ENCODE measurements at regions not wholly inside any gene's neighbourhood (a gene's known extent, or its start where the extent isn't known, plus 50 kb on each side); places are given as distances from the start of the nearest gene placed in this dataset.

GRCh38 chr9:31582561-31582960 is 801.9 kb upstream of the ACO1 start:
- no peak overlapping the region for H3K27ac ChIP-seq (ENCODE audit: extremely low read depth, low read depth, low read length)
- no TSS peak for BruUV-seq (replicated peaks)
- H3K9me1 ChIP-seq (ENCODE audit: control insufficient read depth, insufficient read depth, low read length), result no peaks in the 10 kb centered on the region
- TF ChIP-seq ELF4 (CRISPR knock-in tag; IDR thresholded peaks at IDR 0.05) (no peak), DLX4 (CRISPR knock-in tag; IDR thresholded peaks at IDR 0.05) (no peak), ZNF778 (CRISPR knock-in tag; IDR thresholded peaks at IDR 0.05) (no peak), HES1 (IDR thresholded peaks at IDR 0.05; ENCODE audit: low read depth) (no peak), PTBP1 (IDR thresholded peaks at IDR 0.05; ENCODE audit: low read depth, low read length) (no peak), HMG20A (CRISPR knock-in tag; conservative IDR thresholded peaks at IDR 0.05) (no peak), FOXA1 (IDR thresholded peaks at IDR 0.05; ENCODE audit: borderline replicate concordance) (no peak), NEUROD1 (IDR thresholded peaks at IDR 0.05; ENCODE audit: borderline replicate concordance, low read depth, low read length, partially characterized antibody) (no peak), HBP1 (CRISPR knock-in tag; IDR thresholded peaks at IDR 0.05) (no peak), CHCHD3 (CRISPR knock-in tag; IDR thresholded peaks at IDR 0.05) (no peak), PATZ1 (CRISPR knock-in tag; IDR thresholded peaks at IDR 0.05; ENCODE audit: borderline replicate concordance) (no peak), PHF21A (IDR thresholded peaks at IDR 0.05; ENCODE audit: borderline replicate concordance, low read depth) (no peak), PREB (CRISPR knock-in tag; IDR thresholded peaks at IDR 0.05) (no peak), SREBF2 (CRISPR knock-in tag; IDR thresholded peaks at IDR 0.05) (no peak), ZC3H8 (IDR thresholded peaks at IDR 0.05) (no peak), EP400 (IDR thresholded peaks at IDR 0.05) (no peak), SRSF7 (optimal IDR thresholded peaks at IDR 0.05; ENCODE audit: low read depth, low read length) (no peak)
- ATAC-seq (no peak), DNase-seq (ENCODE audit: extremely low read depth in 1 of 4, low spot score in 3 of 4) (no peak), FAIRE-seq (no peak)
- no peaks in the 10 kb centered on the region for H3K4me1 ChIP-seq (replicated peaks in 1 of 2; ENCODE audit: control insufficient read depth in 2 of 2, insufficient read depth in 2 of 2, low read length in 2 of 2)
- no peak overlapping the region for H3K4me3 ChIP-seq
- no peaks in the 10 kb centered on the region for H4K20me1 ChIP-seq (replicated peaks; ENCODE audit: control insufficient read depth, insufficient read depth, low read length)
- H3K9me3 ChIP-seq (replicated peaks; ENCODE audit: control insufficient read depth, insufficient read depth, low read depth, low read length), result no peaks in the 10 kb centered on the region
- no peak overlapping the region for H2AFZ ChIP-seq (ENCODE audit: low read depth, low read length)
- no peak overlapping the region for H3K4me2 ChIP-seq (ENCODE audit: insufficient read depth, low read length)
- intact Hi-C loops (cut with micrococcal nuclease), result no loop called here
- ChIA-PET CTCF (ENCODE audit: low intra/inter-chr PET ratio) (no interaction called here), POLR2A (no interaction called here)
- no peaks in the 10 kb centered on the region for H3K27me3 ChIP-seq (ENCODE audit: control insufficient read depth in 2 of 2, insufficient read depth in 2 of 2, low read length in 2 of 2)
- no peak overlapping the region for H3K9ac ChIP-seq (ENCODE audit: insufficient read depth in 1 of 2, low read depth in 2 of 2, low read length in 2 of 2)
- no peaks in the 10 kb centered on the region for H3K36me3 ChIP-seq (ENCODE audit: control insufficient read depth, insufficient read depth, low read length)
- in situ Hi-C loops (cut with MboI), result no loop called here
- H3K79me2 ChIP-seq (ENCODE audit: control insufficient read depth, insufficient read depth, low read length), result no peaks in the 10 kb centered on the region

Measured in K562 (cell line).